ENCODE measurements at regions not wholly inside any gene's neighbourhood (a gene's known extent, or its start where the extent isn't known, plus 50 kb on each side); places are given as distances from the start of the nearest gene placed in this dataset.

DNA sequence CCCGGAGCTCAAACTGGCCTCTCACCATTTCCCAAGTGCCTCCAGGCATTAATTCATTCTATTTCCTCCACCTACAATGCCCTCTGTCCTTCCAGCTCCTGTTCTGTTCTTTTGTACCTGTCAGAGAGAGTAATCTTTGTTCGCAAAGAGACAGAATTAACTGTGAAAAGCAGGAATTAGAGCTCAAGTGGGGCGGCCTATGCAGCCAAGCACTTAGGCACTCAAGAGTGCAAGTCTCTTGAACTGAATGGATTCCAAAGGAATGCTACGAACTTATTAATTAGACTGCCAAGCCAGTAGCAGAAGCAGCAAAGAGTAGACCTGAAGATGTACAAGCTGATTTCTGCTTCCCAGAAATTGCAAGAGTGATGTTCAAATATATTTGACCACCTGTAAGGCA is 338.3 kb upstream of the AUTS2 start:
- TF ChIP-seq, protein P1, sequence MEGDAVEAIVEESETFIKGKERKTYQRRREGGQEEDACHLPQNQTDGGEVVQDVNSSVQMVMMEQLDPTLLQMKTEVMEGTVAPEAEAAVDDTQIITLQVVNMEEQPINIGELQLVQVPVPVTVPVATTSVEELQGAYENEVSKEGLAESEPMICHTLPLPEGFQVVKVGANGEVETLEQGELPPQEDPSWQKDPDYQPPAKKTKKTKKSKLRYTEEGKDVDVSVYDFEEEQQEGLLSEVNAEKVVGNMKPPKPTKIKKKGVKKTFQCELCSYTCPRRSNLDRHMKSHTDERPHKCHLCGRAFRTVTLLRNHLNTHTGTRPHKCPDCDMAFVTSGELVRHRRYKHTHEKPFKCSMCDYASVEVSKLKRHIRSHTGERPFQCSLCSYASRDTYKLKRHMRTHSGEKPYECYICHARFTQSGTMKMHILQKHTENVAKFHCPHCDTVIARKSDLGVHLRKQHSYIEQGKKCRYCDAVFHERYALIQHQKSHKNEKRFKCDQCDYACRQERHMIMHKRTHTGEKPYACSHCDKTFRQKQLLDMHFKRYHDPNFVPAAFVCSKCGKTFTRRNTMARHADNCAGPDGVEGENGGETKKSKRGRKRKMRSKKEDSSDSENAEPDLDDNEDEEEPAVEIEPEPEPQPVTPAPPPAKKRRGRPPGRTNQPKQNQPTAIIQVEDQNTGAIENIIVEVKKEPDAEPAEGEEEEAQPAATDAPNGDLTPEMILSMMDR (IDR thresholded peaks at IDR 0.05) = no peak
- no peak for TF ChIP-seq POLR2A (IDR thresholded peaks at IDR 0.05)
